MM.1S (cell line): ENCODE measurements at regions not wholly inside any gene's neighbourhood (a gene's known extent, or its start where the extent isn't known, plus 50 kb on each side); places are given as distances from the start of the nearest gene placed in this dataset.

Source experiments
- DNase-seq: peaks from one replicate; pipeline ENCODE4 v3.0.0-alpha.2; 2015
- H2AFZ ChIP-seq: fragments of 300-600 bp; sonication (generic); 2 replicates; pipeline ENCODE4 v1.6.0; 2016; ENCODE audit warnings: antibody characterized with exemption, low read length
- H3F3A ChIP-seq: fragments of 300-600 bp; sonication (generic); 2 replicates; pipeline ENCODE4 v1.6.1; 2016; ENCODE audit warnings: mild to moderate bottlenecking, antibody characterized with exemption, low read length, moderate library complexity, mixed read lengths; ENCODE audit not compliant: insufficient read depth
- H3K27ac ChIP-seq: fragments of 300-600 bp; sonication (generic); 2 replicates; pipeline ENCODE4 v1.5.1; 2016; ENCODE audit warnings: mild to moderate bottlenecking, low read length
- H3K27me3 ChIP-seq: fragments of 300-600 bp; sonication (generic); replicated peaks from 2 replicates; pipeline ENCODE4 v1.6.0; 2016; ENCODE audit warnings: low read length; ENCODE audit not compliant: insufficient read depth
- H3K36me3 ChIP-seq: fragments of 300-600 bp; sonication (generic); replicated peaks from 2 replicates; pipeline ENCODE4 v1.6.1; 2016; ENCODE audit warnings: mild to moderate bottlenecking, low read length, mixed read lengths; ENCODE audit not compliant: insufficient read depth
- H3K4me1 ChIP-seq: fragments of 300-600 bp; sonication (generic); 2 replicates; pipeline ENCODE4 v1.6.1; 2016; ENCODE audit warnings: low read length, mixed read lengths
- H3K4me2 ChIP-seq: fragments of 300-600 bp; sonication (generic); 2 replicates; pipeline ENCODE4 v1.6.0; 2016; ENCODE audit warnings: low read depth, low read length
- H3K4me3 ChIP-seq: fragments of 300-600 bp; sonication (generic); 2 replicates; pipeline ENCODE4 v1.5.1; 2016; ENCODE audit warnings: low read length, mixed read lengths
- H3K79me2 ChIP-seq: fragments of 300-600 bp; sonication (generic); 2 replicates; pipeline ENCODE4 v1.6.1; 2016; ENCODE audit warnings: mixed run types, low read length, mixed read lengths
- H3K9ac ChIP-seq: fragments of 300-600 bp; sonication (generic); 2 replicates; pipeline ENCODE4 v1.6.1; 2016; ENCODE audit warnings: low read length, mixed read lengths
- H3K9me2 ChIP-seq: fragments of 300-600 bp; sonication (generic); replicated peaks from 2 replicates; pipeline ENCODE4 v1.6.1; 2016; ENCODE audit warnings: mild to moderate bottlenecking, low read length, mixed read lengths; ENCODE audit not compliant: insufficient read depth
- H3K9me3 ChIP-seq: fragments of 300-600 bp; sonication (generic); replicated peaks from 2 replicates; pipeline ENCODE4 v1.6.1; 2016; ENCODE audit warnings: mild to moderate bottlenecking, low read length, mixed read lengths; ENCODE audit not compliant: insufficient read depth
- H4K20me1 ChIP-seq: fragments of 300-600 bp; sonication (generic); 2 replicates; pipeline ENCODE4 v1.6.1; 2016; ENCODE audit warnings: mild to moderate bottlenecking, low read length, moderate library complexity, mixed read lengths; ENCODE audit not compliant: insufficient read depth
- EZH2 ChIP-seq: fragments of 300-600 bp; sonication (generic); optimal IDR thresholded peaks from 2 replicates; pipeline ENCODE3; 2017; ENCODE audit warnings: low read depth, mild to moderate bottlenecking, antibody characterized with exemption, low read length, mixed read lengths
- EZH2phosphoT487 ChIP-seq: fragments of 300-600 bp; sonication (generic); IDR thresholded peaks from 2 replicates; pipeline ENCODE4 v1.6.1; 2018; ENCODE audit warnings: antibody characterized with exemption, low read length
- TF ChIP-seq, protein P1 (sequence below): fragments of 300-600 bp; sonication (generic); IDR thresholded peaks from 2 replicates; pipeline ENCODE4 v1.5.1; 2016; ENCODE audit warnings: antibody characterized with exemption, low read length, mixed read lengths

DNA sequence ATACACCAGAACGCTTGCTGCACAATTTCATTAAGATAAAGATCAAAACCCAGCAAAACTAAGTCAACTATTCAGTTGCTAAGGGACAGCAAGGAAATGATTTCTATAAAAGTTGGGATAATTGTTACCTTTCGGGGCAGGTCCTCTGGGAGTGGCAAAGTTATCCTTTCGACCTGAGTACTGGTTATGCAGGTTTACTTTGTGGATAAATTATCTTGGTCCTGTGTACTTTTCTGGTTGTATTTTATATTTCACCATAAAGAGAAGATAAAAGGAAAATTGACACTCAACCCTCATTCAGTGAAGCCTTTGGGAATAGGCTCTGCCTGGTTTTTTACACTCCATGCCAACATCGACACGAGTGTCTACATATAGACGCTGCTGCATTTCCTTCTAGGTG, 146.5 kb downstream of the SYK start:
- H2AFZ ChIP-seq, result no peak overlapping the region

DNA sequence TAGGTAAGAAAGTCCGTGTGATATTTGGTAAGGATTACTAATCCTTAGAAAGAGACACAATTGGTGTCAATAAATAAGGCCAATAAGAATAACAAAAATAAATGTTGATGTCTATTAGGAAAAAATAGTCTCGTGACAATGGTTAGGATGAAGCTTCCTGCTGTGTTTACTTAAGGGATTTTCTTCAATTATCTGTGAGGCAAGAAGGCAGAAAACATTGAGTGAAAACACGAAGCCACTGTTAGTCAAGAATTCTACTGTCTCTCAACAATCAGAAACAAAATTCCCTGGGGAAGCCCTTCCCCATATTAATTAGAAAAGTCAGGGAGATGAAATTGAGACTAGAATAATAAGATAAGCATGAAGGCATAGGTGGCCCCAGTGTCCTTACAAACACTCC, 149.0 kb downstream of the SYK start:
- H3K36me3 ChIP-seq, result no peaks in the 10 kb centered on the region
- H3F3A ChIP-seq, result no peaks in the 10 kb centered on the region
- H2AFZ ChIP-seq, result no peak overlapping the region
- H3K9ac ChIP-seq, result no peak overlapping the region
- H3K9me3 ChIP-seq, result no peaks in the 10 kb centered on the region
- H3K4me2 ChIP-seq, result no peak overlapping the region
- no peak for DNase-seq
- no peak overlapping the region for H3K27ac ChIP-seq
- H3K79me2 ChIP-seq, result no peaks in the 10 kb centered on the region
- H4K20me1 ChIP-seq, result no peaks in the 10 kb centered on the region
- H3K4me3 ChIP-seq, result no peak overlapping the region
- TF ChIP-seq, protein P1, sequence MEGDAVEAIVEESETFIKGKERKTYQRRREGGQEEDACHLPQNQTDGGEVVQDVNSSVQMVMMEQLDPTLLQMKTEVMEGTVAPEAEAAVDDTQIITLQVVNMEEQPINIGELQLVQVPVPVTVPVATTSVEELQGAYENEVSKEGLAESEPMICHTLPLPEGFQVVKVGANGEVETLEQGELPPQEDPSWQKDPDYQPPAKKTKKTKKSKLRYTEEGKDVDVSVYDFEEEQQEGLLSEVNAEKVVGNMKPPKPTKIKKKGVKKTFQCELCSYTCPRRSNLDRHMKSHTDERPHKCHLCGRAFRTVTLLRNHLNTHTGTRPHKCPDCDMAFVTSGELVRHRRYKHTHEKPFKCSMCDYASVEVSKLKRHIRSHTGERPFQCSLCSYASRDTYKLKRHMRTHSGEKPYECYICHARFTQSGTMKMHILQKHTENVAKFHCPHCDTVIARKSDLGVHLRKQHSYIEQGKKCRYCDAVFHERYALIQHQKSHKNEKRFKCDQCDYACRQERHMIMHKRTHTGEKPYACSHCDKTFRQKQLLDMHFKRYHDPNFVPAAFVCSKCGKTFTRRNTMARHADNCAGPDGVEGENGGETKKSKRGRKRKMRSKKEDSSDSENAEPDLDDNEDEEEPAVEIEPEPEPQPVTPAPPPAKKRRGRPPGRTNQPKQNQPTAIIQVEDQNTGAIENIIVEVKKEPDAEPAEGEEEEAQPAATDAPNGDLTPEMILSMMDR, result no peak
- TF ChIP-seq EZH2, result no peak
- no peak for TF ChIP-seq EZH2phosphoT487
- no peaks in the 10 kb centered on the region for H3K27me3 ChIP-seq
- H3K4me1 ChIP-seq, result peaks cover 31% of the 10 kb centered on the region
- no peaks in the 10 kb centered on the region for H3K9me2 ChIP-seq

More for the DNA sequence above, 146.5 kb downstream of the SYK start:
- Histone ChIP-seq H3K27ac (no peak overlapping the region), H3K79me2 (no peaks in the 10 kb centered on the region), H3K4me3 (no peak overlapping the region), H3K27me3 (no peaks in the 10 kb centered on the region), H4K20me1 (no peaks in the 10 kb centered on the region), H3K9ac (no peak overlapping the region), H3K9me2 (no peaks in the 10 kb centered on the region), H3K4me1 (peaks cover 44% of the 10 kb centered on the region), H3F3A (peaks cover 12% of the 10 kb centered on the region), H3K4me2 (no peak overlapping the region), H3K9me3 (no peaks in the 10 kb centered on the region), H3K36me3 (no peaks in the 10 kb centered on the region)
- DNase-seq, result no peak
- TF ChIP-seq, protein P1, result no peak
- TF ChIP-seq EZH2phosphoT487, result no peak
- no peak for TF ChIP-seq EZH2

DNA sequence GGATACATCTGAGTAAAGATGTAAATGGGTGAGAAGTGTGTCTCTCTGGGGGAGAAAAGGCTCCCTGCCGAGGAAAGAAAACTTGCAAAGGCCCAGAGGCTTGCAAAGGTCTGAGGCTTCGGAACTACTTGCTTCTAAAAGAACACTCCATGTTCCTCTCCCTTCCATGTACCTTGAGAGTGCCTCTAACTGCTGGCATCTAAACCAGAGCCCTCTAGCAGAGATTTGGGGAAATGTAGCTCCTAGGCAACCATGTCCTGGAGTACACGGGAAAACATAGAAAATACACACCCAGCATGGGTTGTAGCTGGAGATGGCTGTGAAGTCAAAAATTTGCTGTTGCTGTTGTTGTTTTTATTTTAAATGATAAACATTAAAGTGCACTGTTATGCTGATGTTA, 151.6 kb downstream of the SYK start:
- TF ChIP-seq, protein P1, result no peak
- TF ChIP-seq EZH2 (no peak), EZH2phosphoT487 (no peak)
- no peak overlapping the region for H3K4me3 ChIP-seq
- no peaks in the 10 kb centered on the region for H3K79me2 ChIP-seq
- H4K20me1 ChIP-seq, result no peaks in the 10 kb centered on the region
- H2AFZ ChIP-seq, result peak overlapping the region; percentile 8; the same call in 1 of the 2 replicates
- no peaks in the 10 kb centered on the region for H3F3A ChIP-seq
- H3K9ac ChIP-seq, result no peak overlapping the region
- H3K9me2 ChIP-seq, result no peaks in the 10 kb centered on the region
- H3K27ac ChIP-seq, result no peak overlapping the region
- peaks cover 26% of the 10 kb centered on the region for H3K4me1 ChIP-seq
- H3K9me3 ChIP-seq, result no peaks in the 10 kb centered on the region
- H3K36me3 ChIP-seq, result no peaks in the 10 kb centered on the region
- H3K4me2 ChIP-seq, result no peak overlapping the region
- H3K27me3 ChIP-seq, result no peaks in the 10 kb centered on the region
- no peak for DNase-seq
